Right hindlimb (tissue), 1 donor: ENCODE measurements at regions not wholly inside any gene's neighbourhood (a gene's known extent, or its start where the extent isn't known, plus 50 kb on each side); places are given as distances from the start of the nearest gene placed in this dataset.

Experiments
- DNase-seq: peaks from one replicate; pipeline ENCODE4 v3.0.0-alpha.2; 2018

DNA sequence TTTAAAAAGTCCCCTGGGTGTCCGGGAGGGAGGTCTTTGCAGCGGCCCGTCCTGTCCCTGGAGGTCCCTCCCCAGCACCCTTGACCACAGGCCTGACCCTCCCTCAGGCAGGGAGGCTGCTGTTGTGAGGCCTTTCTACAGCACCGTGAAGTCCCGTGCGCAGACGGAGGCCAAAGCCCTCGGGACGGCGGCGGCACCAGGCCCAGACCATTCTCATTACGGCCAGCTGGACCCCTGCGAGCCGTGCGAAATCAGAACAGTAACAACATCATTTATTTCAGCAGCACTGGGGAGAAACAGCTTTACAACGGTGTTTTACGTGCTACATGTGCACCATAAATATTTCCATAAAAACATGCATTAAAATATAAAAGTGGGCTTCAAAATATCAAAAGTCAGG, 101.4 kb upstream of the ACTRT2 start:
- no peak for DNase-seq

DNA sequence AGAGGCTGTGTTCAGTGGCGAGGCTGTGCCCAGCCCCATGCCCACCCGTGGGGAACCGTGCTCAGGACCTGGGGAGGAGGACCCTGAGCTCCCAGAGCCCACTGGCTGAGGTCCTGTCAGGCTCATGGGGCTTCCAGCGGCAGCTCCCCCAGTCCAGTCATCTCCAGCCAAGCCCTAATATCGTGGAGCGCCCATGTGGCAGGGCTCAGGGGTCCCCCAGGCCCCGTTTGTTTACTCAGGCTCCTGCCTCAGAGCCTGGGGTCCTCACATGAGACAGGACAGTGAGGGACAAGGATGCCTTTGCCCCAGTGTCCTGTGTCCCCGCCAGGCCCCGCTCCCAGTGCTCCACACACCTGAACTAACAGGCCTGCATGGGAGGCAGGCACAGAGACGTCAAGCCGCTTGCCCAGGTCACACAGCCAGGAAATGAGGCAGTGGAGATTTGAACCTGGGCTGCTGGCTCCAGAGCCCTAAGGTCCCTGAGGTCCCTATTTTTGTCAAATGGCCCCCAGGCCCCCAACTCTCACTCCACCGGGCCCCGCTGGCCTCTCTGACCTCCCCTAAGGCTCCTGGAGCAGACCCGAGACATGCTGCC, 100.7 kb upstream of the ACTRT2 start:
- DNase-seq: no peak

DNA sequence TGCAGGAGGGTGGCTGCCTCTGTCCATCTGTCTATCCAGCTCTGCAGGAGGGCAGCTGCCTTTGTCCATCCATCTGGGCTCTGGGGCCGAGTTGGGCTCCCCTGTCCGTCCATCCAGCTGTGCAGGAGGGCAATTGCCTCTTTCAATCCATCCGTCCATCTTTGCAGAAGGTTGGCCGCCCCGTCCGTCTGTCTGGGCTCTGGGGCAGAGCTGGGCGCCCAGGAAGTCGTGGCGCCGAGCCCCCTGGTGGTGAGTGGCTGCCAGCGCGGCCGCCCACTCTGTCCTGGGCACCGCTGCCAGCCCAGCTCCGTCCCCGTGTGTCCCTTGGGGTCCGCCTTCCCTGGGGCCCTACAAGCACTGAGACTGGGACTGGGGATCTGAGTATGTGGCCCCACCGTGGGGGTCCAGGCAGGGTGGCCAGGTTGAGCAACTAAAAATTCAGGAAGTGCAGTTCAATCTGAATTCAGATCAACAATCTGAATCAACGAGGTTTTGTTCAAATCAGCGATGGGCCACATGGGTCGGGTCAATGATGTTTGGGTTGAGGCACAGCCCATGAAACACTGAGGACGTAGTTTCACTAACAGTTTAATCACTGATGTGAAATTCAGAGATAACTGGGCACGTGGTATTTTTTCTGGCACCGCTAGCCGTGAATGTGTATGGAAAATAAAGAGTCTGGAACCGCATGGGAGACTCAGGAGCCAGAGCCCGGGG, 99.1 kb upstream of the ACTRT2 start:
- DNase-seq: no peak

DNA sequence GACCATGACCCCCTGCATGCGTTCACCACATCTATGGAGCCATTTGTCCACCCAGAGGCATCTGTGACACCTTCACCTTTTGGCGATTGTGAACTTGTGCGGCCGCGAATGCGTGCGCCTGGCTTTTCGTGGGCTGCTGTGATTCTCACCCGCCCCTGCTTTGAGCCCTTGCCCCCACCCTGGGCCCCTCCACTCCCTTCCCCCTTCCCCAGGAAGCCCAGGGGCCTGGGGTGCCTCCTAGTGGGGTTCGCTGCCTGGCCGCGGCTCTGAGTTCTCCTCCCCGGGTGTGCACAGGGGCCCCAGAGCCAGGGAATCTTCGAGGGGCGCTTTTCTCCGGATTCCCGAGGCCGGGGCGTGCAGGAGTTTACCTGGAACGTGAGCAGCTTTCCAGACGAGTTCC, 97.9 kb upstream of the ACTRT2 start:
- no peak for DNase-seq

DNA sequence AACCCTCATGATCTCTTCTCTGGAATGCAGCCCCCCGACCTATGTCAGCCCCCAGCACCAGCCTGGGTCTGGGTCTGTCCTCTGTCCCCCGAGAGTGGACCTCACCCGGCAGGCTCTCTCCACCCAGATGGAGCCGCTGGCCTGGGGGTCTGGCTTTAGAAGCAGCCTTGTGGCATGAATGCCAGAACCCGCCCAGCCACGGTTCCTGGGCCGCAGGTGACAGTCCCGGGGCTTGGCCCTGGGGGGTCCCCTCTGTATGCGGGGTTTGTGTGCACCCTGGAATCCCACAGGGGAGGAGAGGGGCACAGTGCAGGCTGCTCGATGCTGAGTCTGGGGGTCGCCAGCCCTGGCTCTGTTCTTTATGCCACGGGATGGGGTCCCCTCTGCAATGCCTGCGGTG, 96.0 kb upstream of the ACTRT2 start:
- no peak for DNase-seq

DNA sequence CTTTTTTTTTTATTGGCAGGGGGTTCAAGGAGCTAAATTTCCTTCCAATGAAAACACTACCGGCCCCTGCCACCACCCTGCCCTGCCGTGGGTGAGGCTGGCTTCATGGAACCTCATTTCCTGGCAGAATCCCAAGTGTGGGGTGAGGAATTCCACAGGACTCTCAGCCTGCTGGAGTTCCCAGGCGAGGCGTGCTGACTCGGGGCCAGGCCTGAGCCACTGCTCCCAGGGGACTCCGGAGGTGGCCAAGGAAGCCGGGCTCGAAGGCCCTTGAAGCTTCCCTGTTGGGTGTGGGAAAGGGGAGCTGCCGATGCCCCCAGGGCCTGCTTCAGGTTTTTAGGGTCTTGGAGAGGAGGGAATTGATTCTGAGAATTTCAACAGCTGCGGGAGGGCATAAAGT, 95.3 kb upstream of the ACTRT2 start:
- peak; percentile 64 for DNase-seq

DNA sequence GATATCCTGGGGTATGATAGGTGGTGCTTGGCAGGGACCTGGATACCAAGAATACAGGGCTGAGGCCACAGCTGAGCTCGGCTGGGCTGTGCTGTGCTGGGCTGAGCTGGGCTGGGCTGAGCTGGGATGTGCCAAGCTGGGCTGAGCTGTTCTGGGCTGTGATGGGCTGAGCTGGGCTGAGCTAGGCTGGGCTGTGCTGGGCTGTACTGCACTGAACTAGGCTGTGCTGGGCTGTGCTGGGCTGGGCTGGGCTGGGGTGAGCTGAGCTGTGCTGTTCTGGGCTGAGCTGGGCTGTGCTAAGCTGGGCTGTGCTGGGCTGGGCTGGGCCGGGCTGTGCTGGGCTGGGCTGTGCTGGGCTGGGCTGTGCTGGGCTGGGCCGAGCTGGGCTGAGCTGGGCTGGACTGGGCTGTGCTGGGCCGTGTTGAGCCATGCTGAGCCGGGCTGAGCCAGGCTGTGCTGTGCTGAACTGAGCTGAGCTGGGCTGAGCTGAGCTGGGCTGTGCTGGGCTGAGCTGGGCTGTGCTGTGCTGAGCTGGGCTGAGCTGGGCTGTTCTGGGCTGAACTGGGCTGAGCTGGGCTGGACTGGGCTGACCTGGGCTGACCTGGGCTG, 94.7 kb upstream of the ACTRT2 start:
- DNase-seq: no peak

DNA sequence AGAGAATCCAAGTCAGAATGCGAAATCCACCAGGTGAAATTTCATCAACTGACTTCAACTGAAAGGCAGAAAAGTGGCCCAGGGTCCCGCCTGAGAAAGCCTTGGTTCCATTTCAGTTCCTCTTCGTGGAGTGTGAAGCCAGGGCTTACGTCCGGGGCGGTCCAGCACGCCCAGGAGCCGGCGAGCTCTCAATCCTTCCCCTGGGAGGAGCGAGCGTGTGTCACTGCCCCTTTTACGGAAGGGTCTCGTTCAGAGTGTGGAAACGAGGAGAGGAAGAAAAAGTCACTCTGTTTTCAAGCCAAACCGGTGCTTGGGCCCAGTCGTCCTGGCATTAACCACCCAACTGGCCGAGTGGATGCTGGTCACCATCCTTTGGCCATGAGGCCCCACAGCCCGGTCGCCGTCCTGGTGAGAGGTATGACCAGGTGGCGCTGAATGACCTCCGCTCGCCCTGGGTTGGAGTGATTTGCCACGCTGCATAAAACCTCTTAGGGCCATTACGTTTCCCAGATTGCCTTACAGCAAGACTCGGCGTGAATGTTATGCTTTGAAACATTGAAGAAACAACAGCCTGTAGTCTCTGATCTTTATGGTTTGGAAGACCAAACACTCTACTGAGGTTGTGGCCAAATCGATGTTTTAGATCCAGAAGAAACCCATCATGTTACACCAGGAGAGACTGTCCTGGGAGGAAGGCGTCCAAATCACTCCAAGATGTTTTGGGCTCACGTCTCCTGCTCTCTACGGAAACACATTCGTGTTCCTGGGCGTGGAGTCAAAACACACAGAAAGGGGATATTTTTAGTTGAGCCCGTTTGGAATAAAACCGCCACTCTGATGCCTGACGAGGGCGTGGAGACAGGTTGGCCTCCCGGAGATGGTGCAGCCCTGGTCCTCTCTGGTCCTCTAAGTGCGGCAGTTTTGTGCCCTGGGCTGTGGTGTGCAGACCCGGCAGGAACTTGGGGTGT, 93.6 kb upstream of the ACTRT2 start:
- peak; percentile 78 for DNase-seq

DNA sequence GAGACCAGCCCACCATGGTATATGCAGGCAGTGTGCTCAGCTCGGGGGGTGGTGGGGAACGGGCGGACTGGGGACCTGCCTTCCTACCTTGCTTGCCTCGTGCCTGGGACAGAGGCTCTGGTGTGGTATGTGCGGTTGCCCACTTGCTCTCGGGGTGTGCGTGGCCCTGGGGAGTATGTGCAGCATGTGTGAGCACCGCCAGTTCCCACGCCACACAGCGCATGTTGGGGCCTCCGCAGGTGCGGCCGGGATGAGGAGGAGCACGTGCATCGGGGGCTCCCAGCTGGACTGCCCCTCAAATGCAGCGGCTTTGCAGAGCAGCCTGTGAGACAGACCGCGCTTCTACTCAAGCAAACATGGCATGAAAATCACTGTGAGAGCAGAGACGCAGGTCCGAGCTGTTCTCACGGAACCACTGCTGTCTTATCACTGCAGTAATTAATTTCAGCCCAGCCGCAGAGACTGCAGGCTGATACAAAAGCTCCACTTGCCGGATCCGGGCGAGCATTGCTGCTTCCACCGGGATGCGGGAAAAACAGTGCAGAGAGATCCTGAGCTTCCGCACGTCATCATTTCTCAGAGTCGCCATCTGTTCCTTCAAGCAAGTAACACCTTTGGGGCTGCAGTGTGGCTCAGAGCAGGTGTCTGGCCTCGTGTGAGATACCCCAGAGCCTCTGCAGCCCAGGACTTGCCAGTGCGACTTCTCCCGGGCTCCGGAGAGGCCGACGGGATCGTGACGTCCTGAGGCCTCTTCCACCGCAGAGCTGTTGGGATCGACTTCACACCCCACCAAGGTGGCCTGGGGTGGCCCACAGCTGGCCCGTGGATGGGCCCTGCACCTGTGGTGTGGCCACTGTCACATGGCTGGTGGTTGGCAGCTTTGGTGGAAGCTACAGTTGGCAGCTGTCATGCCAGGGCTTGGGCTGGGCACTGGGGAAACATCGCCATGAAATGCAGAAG, 92.6 kb upstream of the ACTRT2 start:
- DNase-seq: peak; percentile 43

DNA sequence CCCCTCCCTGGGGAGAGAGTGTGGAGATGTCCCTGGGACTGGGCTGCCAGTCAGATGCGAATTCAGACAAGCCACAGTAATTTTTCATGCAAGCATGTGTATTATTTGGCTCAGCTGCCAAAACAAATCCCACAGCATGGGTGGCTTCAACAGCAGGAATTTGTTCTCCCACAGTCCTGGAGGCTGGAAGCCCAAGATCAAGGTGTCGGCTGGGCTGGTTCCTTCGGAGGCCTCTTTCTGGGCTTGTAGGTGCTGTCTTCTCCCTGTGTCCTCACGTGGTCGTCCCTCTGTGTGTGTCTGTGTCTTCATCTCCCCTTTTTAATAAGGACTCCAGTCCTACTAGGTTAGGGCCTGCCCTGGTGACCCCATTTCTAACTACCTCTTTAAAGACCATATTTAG, 91.9 kb upstream of the ACTRT2 start:
- no peak for DNase-seq

DNA sequence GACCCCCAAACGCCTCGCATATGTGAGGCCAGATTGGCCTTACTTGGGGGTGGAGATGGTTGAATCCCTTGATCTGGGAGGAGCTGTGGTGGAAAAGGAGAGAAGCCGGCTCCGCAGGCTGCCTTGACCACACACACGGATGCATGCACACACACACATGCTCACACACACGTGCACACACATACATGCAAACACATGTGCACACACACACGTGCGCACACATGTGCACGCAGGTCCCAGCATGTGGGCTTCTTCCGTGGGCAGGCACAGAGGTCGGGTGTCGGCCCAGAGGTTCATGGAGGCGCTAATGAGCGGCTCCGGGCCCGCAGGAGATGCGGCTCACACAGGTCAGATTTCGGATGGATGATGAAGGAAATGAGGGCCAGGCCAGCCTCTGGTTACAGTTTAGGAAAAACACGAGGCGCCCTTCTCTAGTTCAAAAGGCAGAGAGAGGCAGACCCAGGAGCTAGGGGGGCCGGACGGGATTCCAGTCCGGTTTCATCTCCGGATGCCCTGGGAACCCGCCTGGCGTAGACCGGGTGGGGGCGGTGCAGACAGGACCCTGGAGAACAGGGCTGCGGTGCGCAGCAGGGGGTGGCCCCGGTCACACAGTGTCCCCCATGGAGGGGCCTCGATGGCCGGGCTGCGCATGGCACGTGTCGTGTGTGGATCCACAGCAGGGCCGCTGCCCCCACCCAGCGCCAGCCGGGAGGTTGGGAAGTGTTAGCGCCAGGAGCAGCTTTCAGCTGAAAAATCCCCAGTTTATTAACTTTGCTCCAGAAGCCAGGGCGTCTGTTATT, 91.1 kb upstream of the ACTRT2 start:
- no peak for DNase-seq

DNA sequence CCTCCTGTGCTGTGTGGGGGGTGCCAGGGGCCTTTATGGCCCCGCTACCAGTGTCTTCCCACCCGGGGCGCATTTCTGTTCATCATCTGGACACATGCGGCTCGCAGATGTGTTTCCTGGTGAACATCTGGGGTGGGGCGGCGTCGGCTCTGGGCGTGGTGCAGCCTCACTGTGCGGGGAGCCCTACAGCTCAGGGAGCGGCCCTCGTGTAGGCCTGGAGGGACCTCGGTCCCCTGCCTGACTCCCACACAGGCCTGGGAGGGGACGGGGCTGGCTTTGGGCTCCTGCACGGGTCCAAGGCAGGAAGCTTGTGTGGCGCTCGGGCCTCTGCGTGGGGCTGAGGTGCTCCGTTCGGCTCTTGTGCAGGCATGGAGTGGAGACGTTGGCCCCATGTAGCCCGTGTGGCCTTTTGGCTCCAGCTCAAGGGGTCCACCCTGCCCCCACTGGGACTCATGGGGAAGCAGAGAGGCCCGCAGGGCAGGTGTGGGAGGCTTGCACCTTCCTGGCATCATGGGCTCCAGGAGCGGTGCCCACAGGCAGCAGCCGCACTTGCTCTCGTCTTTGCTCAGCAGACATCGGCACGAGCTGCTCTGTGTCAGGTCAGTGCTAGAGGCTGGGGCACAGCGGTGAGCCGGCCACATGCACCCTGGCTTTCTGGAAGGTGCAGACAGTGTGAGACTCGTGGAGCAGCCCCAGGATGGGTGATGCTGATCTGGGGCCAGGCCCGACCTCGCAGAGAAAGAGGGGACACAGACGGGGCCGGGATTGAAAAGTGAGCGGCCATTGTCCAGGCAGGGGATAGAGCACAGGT, 90.1 kb upstream of the ACTRT2 start:
- no peak for DNase-seq

DNA sequence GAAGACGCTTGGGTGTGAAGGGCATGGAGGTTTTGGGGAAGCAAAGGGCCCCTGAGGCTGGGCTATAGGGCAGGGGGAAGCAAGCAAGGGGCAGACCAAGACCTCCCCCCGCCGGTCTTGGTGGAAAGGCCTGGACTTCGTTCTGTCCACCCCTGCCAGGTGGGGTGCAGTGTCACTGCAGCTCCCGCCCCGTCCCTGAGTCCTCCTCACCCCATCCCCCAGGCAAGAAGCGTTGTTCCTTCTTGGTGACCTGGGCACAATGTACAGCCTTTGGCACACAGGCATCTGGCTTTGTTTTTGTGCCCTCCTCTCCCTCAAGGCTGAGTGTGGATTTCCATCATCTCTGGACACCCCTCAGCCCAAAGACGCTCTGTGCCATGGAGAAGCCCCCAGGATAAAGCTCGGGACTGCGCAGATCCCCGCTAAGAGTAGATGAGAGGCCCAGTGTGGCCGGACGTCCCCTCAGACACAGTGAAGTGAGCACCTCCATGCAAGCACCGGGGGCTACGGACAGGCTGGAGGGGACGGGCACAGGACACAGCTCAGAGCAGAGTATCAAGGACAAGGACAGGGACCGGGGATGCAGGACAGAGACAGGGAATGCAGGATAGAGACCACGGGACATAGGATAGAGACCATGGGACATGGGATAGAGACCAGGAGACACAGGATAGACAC, 89.4 kb upstream of the ACTRT2 start:
- no peak for DNase-seq

DNA sequence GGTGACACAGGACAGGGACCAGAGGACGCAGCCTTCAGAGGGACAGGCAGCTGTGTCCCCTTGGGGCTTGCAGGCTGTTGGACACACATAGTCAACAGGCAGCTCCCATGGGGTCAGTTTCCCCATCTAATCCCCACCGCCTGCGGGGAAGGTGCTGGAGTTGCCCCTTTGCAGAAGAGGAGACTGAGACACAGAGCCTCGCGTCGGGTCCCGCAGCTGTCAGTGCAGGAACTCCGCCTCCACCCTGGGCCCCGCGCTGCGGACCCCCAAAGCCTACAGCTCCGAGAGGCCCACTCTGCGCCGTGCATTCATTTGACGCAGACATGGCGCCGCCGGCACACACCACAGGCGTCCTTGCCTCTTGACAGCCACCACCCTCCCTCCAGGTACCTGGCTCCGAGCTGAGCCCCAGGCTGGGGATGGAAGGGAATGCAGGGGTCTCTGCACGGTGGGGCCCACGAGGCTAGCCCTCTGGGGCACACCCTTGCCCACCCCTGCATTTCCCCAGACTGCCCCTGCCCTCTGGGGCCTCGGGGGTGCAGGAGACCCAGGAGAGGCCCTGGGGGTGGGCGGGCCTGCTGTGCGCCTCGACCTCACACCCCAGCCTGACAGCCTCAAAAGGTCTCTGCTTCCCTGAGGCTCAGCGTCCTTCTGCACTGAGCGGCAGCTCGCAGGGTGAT, 88.5 kb upstream of the ACTRT2 start:
- DNase-seq: no peak

DNA sequence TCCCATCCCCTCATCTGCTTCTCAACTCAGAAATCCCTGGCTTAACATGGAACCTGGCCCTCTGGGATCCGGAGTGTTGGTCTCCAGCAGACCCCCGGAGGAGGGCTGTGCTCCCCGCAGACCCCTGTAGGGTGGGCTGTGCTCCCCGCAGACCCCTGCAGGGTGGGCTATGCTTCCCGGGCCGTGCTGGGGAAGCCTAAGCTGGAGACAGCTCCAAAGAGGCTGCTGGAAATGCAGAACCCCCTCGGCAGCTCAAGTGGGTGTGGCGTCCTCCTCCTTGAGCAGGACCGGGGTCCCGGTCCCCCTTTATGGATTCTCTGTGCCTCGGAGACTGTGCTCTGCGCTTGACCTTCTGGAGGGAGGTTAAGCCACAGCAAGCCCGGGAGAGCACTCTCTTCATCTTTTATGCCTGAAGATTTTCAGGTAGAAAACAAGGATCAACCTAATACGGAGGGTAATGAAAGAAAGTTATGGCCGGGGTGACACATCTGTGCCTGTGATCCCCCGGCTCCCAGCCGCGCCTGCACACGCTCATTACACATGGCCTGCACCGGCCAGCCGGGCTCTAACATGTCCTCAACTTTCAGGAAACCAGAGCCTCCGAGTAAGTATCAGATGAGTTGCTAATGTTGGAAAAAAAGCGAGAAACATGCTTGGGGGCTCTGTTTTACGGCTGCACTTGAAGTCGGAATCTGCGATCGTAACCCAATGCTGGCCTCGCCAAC, 87.7 kb upstream of the ACTRT2 start:
- no peak for DNase-seq

DNA sequence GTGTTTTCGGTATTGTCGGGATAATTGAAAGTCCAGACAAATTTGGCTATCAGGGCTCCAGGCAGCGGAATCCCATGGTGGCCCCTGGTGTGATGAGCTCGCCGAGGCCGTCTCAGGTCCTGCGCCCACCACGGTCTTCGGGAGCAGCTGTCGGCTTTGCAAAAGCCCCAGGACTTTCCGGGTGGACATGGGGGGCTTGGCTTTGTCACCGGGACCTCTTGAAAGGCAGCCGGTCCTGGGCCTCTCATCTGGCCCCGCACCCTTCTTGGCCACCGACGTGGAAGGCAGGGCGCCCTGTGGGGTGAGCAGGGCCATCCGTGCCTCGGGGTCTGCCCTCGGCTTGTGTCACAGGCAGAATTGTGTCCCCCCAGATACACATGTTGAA, 87.1 kb upstream of the ACTRT2 start:
- DNase-seq: no peak

DNA sequence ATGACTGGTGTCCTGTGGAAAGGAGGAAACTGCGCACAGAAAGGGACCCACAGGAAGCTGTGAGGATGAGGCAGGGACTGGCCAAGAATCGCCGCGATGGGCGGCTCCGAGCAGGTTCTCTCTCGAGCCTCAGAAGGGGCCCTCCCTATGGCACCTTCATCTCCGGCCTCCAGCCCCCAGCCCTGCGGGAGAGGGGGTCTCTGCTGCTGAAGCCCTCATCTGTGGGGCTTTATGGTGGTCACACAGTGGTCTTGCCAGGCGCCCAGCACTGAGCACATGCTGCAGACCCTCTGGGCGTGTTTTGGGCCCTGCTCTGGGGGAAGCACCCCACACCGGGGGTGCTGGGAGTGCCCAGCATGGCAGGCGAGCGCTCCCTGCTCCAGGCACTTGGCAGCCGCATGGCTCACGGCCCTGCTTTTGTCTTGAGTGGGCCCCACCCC, 86.6 kb upstream of the ACTRT2 start:
- no peak for DNase-seq

DNA sequence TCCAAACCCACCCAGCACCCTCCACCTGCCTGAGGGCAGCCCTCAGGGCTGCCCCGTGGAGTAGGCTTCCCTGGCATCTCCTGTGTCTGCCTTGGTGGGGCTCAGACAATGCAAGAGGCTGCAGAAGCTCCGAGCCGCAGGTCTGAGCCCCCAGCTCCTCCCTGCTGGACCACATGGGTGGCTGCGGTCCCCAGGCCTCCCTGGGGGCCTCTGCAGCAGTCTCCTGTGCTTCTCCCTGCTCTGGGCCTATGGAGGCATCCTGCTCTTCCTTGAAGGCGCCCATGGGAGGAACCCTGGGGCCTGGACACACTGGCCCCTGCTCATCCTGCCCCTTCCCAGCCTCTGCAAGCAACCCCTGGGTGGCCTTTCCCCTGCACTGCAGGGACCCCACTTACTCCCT, 86.1 kb upstream of the ACTRT2 start:
- DNase-seq: no peak
